Activated CD4-positive, alpha-beta T cell treated with anti-CD3 and anti-CD28 coated beads, Interleukin-2, Interleukin-4, amounts not matched to agents 100 ng/mL and 50 ng/mL, durations not matched to agents 16 hours and 8 hours (primary cell): ENCODE measurements at regions not wholly inside any gene's neighbourhood (a gene's known extent, or its start where the extent isn't known, plus 50 kb on each side); places are given as distances from the start of the nearest gene placed in this dataset.
"Not testable (repeated sequence)": the region's sequence is repeated elsewhere in the genome, so short reads cannot be mapped to it uniquely, and the experiment has no call there.

Experiments
- DNase-seq: peaks from one replicate; pipeline ENCODE4 v3.0.0-alpha.2; 2020; ENCODE audit warnings: low spot score

GRCh38 chr4:18736551-18736950 is 715.0 kb upstream of the LCORL start:
- no peak for DNase-seq

GRCh38 chr4:18735740-18736268 is 714.2 kb upstream of the LCORL start:
- no peak for DNase-seq

GRCh38 chr4:18734405-18734804 is 712.9 kb upstream of the LCORL start:
- no peak for DNase-seq

GRCh38 chr4:18733961-18734360 is 712.4 kb upstream of the LCORL start:
- DNase-seq, result no peak

GRCh38 chr4:18722748-18723191 is 701.2 kb upstream of the LCORL start:
- DNase-seq, result no peak

- no peak for DNase-seq
Measured at GRCh38 chr4:18698119-18698883, 676.7 kb upstream of the LCORL start.

GRCh38 chr4:18695733-18696527 is 674.4 kb upstream of the LCORL start:
- no peak for DNase-seq

- no peak for DNase-seq
Measured at GRCh38 chr4:18691431-18692200, 670.1 kb upstream of the LCORL start.

- DNase-seq, result no peak
Measured at GRCh38 chr4:18690291-18690955, 668.9 kb upstream of the LCORL start.

GRCh38 chr4:18689308-18690115 is 668.0 kb upstream of the LCORL start:
- peak; percentile 50 for DNase-seq

GRCh38 chr4:18688351-18688750 is 666.8 kb upstream of the LCORL start:
- not testable (repeated sequence) for DNase-seq

- no peak for DNase-seq
Measured at GRCh38 chr4:18686338-18687037, 664.9 kb upstream of the LCORL start.

- DNase-seq, result no peak
Measured at GRCh38 chr4:18684932-18685331, 663.4 kb upstream of the LCORL start.

GRCh38 chr4:18676526-18676915 is 655.0 kb upstream of the LCORL start:
- no peak for DNase-seq

GRCh38 chr4:18675586-18676525 is 654.3 kb upstream of the LCORL start:
- DNase-seq, result no peak

GRCh38 chr4:18670034-18670433 is 648.5 kb upstream of the LCORL start:
- DNase-seq, result no peak

- DNase-seq, result no peak
Measured at GRCh38 chr4:18669390-18669789, 647.8 kb upstream of the LCORL start.

GRCh38 chr4:18666322-18666721 is 644.8 kb upstream of the LCORL start:
- no peak for DNase-seq

- no peak for DNase-seq
Measured at GRCh38 chr4:18664171-18664570, 642.6 kb upstream of the LCORL start.
